HepG2 (cell line): ENCODE measurements at regions not wholly inside any gene's neighbourhood (a gene's known extent, or its start where the extent isn't known, plus 50 kb on each side); places are given as distances from the start of the nearest gene placed in this dataset.

Source experiments
- ATAC-seq: fragments of 200-7000 bp; cut with Tn5 transposase; 3 replicates; pipeline ENCODE4 v1.9.1; 2020; ENCODE audit warnings: mild to moderate bottlenecking, moderate library complexity
- BruUV-seq: library from RNA; stranded (reverse); fragments of 400-500 nt; replicated peaks from 2 replicates; lab custom pipeline; 2021; lab: Mats Ljungman, UMichigan
- CTCF ChIA-PET: fragments of 300-600 bp; formaldehyde crosslinking; extraction: SDS; loops from one replicate; lab custom pipeline; 2021; ENCODE audit warnings: low total read pairs, inconsistent platforms, low intra/inter-chr PET ratio; lab: Yijun Ruan, JAX
- POLR2A ChIA-PET: fragments of 350-600 bp; sonication (Branson Sonifier 250); formaldehyde crosslinking; loops from one replicate; lab custom pipeline; 2020; ENCODE audit warnings: antibody characterized with exemption, inconsistent platforms; lab: Yijun Ruan, JAX
- DNase-seq: peaks from one replicate; pipeline ENCODE4 v3.0.0-alpha.2; 2015; ENCODE audit warnings: low spot score
- FAIRE-seq: peaks from 3 replicates; lab custom pipeline; 2011; peaks lifted over from hg19 to GRCh38; lab: Jason Lieb, UNC
- H2AFZ ChIP-seq: one replicate; pipeline ENCODE4 v1.6.1; 2011; ENCODE audit warnings: low read length, inconsistent platforms
- H3K27ac ChIP-seq: fragments of 300-600 bp; 3 replicates; pipeline ENCODE4 v1.8.0; 2011; ENCODE audit warnings: mixed run types, mild to moderate bottlenecking, mixed read lengths, low read length, inconsistent platforms; ENCODE audit not compliant: insufficient read depth; ENCODE audit errors: extremely low read length
- H3K27me3 ChIP-seq, 2 experiments: fragments of 200-600 bp in 1 of 2; 2 replicates in 1 of 2; 3 replicates in 1 of 2; pipeline versions ENCODE4 v1.6.0 to v1.8.0; 2011; ENCODE audit warnings: low read length in 2 of 2, mild to moderate bottlenecking in 2 of 2, moderate library complexity in 2 of 2, inconsistent platforms in 1 of 2; ENCODE audit not compliant: insufficient read depth in 2 of 2, control insufficient read depth in 1 of 2
- H3K36me3 ChIP-seq, 2 experiments: fragments of 200-600 bp in 1 of 2; replicated peaks in 1 of 2; 2 replicates in 1 of 2; 3 replicates in 1 of 2; pipeline versions ENCODE4 v1.5.1 to v1.8.0; 2011; ENCODE audit warnings: low read length in 2 of 2, inconsistent platforms in 1 of 2; ENCODE audit not compliant: insufficient read depth in 2 of 2, control insufficient read depth in 1 of 2
- H3K4me1 ChIP-seq: 2 replicates; pipeline ENCODE4 v1.5.1; 2012; ENCODE audit warnings: low read length, inconsistent platforms; ENCODE audit not compliant: insufficient read depth
- H3K4me2 ChIP-seq: 2 replicates; pipeline ENCODE4 v1.6.0; 2011; ENCODE audit warnings: low read depth, low read length, inconsistent platforms
- H3K4me3 ChIP-seq, 3 experiments: fragments of 200-600 bp in 1 of 3; sonication (generic), shearing (Covaris generic) in 1 of 3; replicated peaks in 1 of 3; 2 replicates each; pipeline ENCODE4 v1.5.1; 2011 to 2016; ENCODE audit warnings: low read length in 3 of 3, inconsistent platforms in 2 of 3, low read depth in 2 of 3, mild to moderate bottlenecking in 2 of 3, control low read depth in 1 of 3, mixed read lengths in 1 of 3; ENCODE audit not compliant: insufficient read depth in 1 of 3
- H3K79me2 ChIP-seq: one replicate; pipeline ENCODE4 v1.6.1; 2011; ENCODE audit warnings: low read length, inconsistent platforms; ENCODE audit not compliant: insufficient read depth
- H3K9ac ChIP-seq: 2 replicates; pipeline ENCODE4 v1.6.0; 2011; ENCODE audit warnings: mild to moderate bottlenecking, low read depth, low read length, inconsistent platforms; ENCODE audit not compliant: insufficient read depth
- H3K9me3 ChIP-seq: 2 replicates; pipeline ENCODE4 v1.5.1; 2012; ENCODE audit warnings: mild to moderate bottlenecking, low read length
- H4K20me1 ChIP-seq: 2 replicates; pipeline ENCODE4 v1.6.0; 2011; ENCODE audit warnings: inconsistent platforms, mild to moderate bottlenecking, low read length, moderate library complexity; ENCODE audit not compliant: insufficient read depth
- EEA1 ChIP-seq: sonication (generic); formaldehyde crosslinking; IDR thresholded peaks from 2 replicates; pipeline ENCODE4 v1.5.1; 2020; ENCODE audit warnings: mild to moderate bottlenecking, missing genetic modification reagents, borderline replicate concordance
- FOXK1 ChIP-seq: sonication (generic); formaldehyde crosslinking; IDR thresholded peaks from 2 replicates; pipeline ENCODE4 v1.4.0; 2020; ENCODE audit warnings: low read depth, missing genetic modification reagents, borderline replicate concordance
- HOXA3 ChIP-seq: sonication (generic); formaldehyde crosslinking; IDR thresholded peaks from 2 replicates; pipeline ENCODE4 v1.5.0; 2020; ENCODE audit warnings: missing genetic modification reagents
- NFKBIZ ChIP-seq: IDR thresholded peaks from 2 replicates; pipeline ENCODE4 v1.6.1; 2018; ENCODE audit warnings: missing genetic modification reagents, missing compliant biosample characterization
- POLR2A ChIP-seq, 2 experiments: IDR thresholded peaks; 2 replicates each; pipeline ENCODE4 v1.6.1; 2011; ENCODE audit warnings: low read depth in 2 of 2, low read length in 2 of 2, mild to moderate bottlenecking in 1 of 2, moderate library complexity in 1 of 2; ENCODE audit not compliant: insufficient read depth in 1 of 2
- RBFOX2 ChIP-seq: fragments of 200-400 bp; formaldehyde crosslinking; IDR thresholded peaks from 2 replicates; pipeline ENCODE4 v1.6.1; 2017; ENCODE audit warnings: low read depth, mild to moderate bottlenecking, low read length
- TBX2 ChIP-seq: sonication (generic); formaldehyde crosslinking; IDR thresholded peaks from 2 replicates; pipeline ENCODE4 v1.5.0; 2020; ENCODE audit warnings: missing genetic modification reagents, mild to moderate bottlenecking, borderline replicate concordance
- TBX3 ChIP-seq: fragments of 450-650 bp; IDR thresholded peaks from 2 replicates; pipeline ENCODE4 v1.6.1; 2017; ENCODE audit warnings: antibody characterized with exemption, mild to moderate bottlenecking, inconsistent platforms, borderline replicate concordance
- ZNF317 ChIP-seq: sonication (generic); formaldehyde crosslinking; IDR thresholded peaks from 2 replicates; pipeline ENCODE4 v1.5.0; 2020; ENCODE audit warnings: mild to moderate bottlenecking, missing genetic modification reagents
- ZNF563 ChIP-seq: sonication (generic); formaldehyde crosslinking; IDR thresholded peaks from 2 replicates; pipeline ENCODE4 v1.8.0; 2022; ENCODE audit warnings: mild to moderate bottlenecking, moderate library complexity, missing genetic modification reagents
- ZZZ3 ChIP-seq: sonication (generic); formaldehyde crosslinking; IDR thresholded peaks from 2 replicates; pipeline ENCODE4 v1.4.0; 2020; ENCODE audit warnings: missing genetic modification reagents, mild to moderate bottlenecking, borderline replicate concordance
- WGBS: methylation state at CpG from one replicate; pipeline ENCODE4 v1.1.6; 2017; ENCODE audit warnings: low lambda C conversion rate; 5-methylcytosine and 5-hydroxymethylcytosine counted together
- in situ Hi-C: cut with HindIII; loops from 2 replicates; pipeline ENCODE4 v1.10.0; 2017; ENCODE audit warnings: low pct_unique_long_range_greater_than_20kb; ENCODE audit not compliant: extremely low pct_ligation_motif_present
- intact Hi-C: fragments of 100-400 bp; cut with micrococcal nuclease; formaldehyde crosslinking; loops from one replicate; pipeline ENCODE4 v1.10.0; 2022; ENCODE audit not compliant: unreplicated experiment
- TF ChIP-seq, protein P1 (sequence below): sonication (generic); formaldehyde crosslinking; IDR thresholded peaks from 2 replicates; pipeline ENCODE4 v1.5.0; 2020; ENCODE audit warnings: missing genetic modification reagents
- TF ChIP-seq, protein P2 (sequence below): sonication (generic); formaldehyde crosslinking; IDR thresholded peaks from 2 replicates; pipeline ENCODE4 v1.4.0; 2020; ENCODE audit warnings: mild to moderate bottlenecking, missing genetic modification reagents
- TF ChIP-seq, protein P3 (sequence below): sonication (generic); formaldehyde crosslinking; IDR thresholded peaks from 2 replicates; pipeline ENCODE4 v1.8.1; 2023; ENCODE audit warnings: missing genetic modification reagents, inconsistent platforms, borderline replicate concordance

DNA sequence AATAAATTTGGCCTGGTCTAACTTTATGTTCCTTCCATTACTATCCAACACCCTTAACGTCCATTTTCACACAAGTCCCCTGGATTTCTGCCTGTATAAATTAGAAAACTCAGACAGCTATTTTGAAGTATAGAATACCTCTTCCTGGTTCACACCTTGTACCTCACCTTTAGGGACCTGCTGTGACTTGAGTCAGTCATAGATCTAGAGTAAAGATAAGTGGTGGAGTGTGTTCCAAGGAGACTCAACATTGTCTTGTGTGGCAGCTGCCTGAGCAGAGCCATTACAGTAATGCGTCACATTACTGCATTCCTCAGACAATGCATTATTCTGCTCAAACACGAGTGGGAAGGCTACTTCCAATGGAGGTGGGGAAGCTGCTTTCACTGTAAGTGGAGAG lies 513.9 kb downstream of the ADRA2A start (continued):
- TF ChIP-seq, protein P1, sequence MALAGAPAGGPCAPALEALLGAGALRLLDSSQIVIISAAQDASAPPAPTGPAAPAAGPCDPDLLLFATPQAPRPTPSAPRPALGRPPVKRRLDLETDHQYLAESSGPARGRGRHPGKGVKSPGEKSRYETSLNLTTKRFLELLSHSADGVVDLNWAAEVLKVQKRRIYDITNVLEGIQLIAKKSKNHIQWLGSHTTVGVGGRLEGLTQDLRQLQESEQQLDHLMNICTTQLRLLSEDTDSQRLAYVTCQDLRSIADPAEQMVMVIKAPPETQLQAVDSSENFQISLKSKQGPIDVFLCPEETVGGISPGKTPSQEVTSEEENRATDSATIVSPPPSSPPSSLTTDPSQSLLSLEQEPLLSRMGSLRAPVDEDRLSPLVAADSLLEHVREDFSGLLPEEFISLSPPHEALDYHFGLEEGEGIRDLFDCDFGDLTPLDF (CRISPR knock-in tag): no peak
- TF ChIP-seq NFKBIZ (CRISPR knock-in tag): no peak

DNA sequence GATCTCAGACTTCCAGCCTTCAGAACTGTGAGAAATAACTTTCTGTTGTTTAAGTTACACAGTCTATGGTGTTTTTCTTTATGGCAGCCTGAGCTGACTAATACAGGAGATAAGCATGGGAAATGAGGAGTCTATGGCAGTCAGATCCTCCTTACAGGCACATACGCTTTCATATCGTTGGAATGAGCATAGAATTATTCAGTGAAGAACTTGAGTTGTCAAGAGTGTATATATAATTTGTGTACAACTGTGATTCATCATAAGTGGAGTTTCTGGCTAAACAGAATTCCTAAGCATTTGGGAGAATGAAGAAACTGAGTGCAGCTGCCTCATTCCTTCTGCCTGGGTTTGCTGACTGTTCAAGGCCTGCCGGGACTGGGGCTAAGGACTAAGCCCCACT lies 516.7 kb downstream of the ADRA2A start:
- no peaks in the 10 kb centered on the region for H3K36me3 ChIP-seq
- TF ChIP-seq, protein P2, sequence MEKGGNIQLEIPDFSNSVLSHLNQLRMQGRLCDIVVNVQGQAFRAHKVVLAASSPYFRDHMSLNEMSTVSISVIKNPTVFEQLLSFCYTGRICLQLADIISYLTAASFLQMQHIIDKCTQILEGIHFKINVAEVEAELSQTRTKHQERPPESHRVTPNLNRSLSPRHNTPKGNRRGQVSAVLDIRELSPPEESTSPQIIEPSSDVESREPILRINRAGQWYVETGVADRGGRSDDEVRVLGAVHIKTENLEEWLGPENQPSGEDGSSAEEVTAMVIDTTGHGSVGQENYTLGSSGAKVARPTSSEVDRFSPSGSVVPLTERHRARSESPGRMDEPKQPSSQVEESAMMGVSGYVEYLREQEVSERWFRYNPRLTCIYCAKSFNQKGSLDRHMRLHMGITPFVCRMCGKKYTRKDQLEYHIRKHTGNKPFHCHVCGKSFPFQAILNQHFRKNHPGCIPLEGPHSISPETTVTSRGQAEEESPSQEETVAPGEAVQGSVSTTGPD (CRISPR knock-in tag): no peak
- TF ChIP-seq, protein P3, sequence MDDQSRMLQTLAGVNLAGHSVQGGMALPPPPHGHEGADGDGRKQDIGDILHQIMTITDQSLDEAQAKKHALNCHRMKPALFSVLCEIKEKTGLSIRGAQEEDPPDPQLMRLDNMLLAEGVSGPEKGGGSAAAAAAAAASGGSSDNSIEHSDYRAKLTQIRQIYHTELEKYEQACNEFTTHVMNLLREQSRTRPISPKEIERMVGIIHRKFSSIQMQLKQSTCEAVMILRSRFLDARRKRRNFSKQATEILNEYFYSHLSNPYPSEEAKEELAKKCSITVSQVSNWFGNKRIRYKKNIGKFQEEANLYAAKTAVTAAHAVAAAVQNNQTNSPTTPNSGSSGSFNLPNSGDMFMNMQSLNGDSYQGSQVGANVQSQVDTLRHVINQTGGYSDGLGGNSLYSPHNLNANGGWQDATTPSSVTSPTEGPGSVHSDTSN (CRISPR knock-in tag): no peak
- no peak for TF ChIP-seq ZNF563 (CRISPR knock-in tag)
- no peak for TF ChIP-seq ZZZ3
- TF ChIP-seq EEA1 (CRISPR knock-in tag): no peak
- TF ChIP-seq TBX2 (CRISPR knock-in tag): no peak
- TF ChIP-seq TBX3: no peak
- no peak for TF ChIP-seq HOXA3 (CRISPR knock-in tag)
- no peak for TF ChIP-seq FOXK1 (CRISPR knock-in tag)
- TF ChIP-seq ZNF317 (CRISPR knock-in tag): no peak
- TF ChIP-seq RBFOX2: no peak
- TF ChIP-seq POLR2A (IDR thresholded peaks at IDR 0.05; ENCODE audit: insufficient read depth in 1 of 2, low read depth in 2 of 2, low read length in 2 of 2): no peak
- H3K79me2 ChIP-seq: no peaks in the 10 kb centered on the region
- no peak overlapping the region for H3K9ac ChIP-seq
- 0% methylated on average over 3 of the region's 3 CpGs for WGBS
- no peaks in the 10 kb centered on the region for H3K4me1 ChIP-seq
- H3K27ac ChIP-seq: no peak overlapping the region
- no peaks in the 10 kb centered on the region for H3K9me3 ChIP-seq
- H3K4me2 ChIP-seq: no peak overlapping the region
- H2AFZ ChIP-seq: no peak overlapping the region
- no peak for DNase-seq
- ChIA-PET POLR2A (no interaction called here), CTCF (no interaction called here)
- in situ Hi-C loops: no loop called here
- intact Hi-C loops: no loop called here
- no peak for FAIRE-seq
- no peak for ATAC-seq
- no peaks in the 10 kb centered on the region for H4K20me1 ChIP-seq
- H3K27me3 ChIP-seq: no peaks in the 10 kb centered on the region
- H3K4me3 ChIP-seq: no peak overlapping the region
- no TSS peak for BruUV-seq
